ENCODE measurements at regions not wholly inside any gene's neighbourhood (a gene's known extent, or its start where the extent isn't known, plus 50 kb on each side); places are given as distances from the start of the nearest gene placed in this dataset.

- TF ChIP-seq POLR2A (IDR thresholded peaks at IDR 0.05; ENCODE audit: low read depth, low read length) (no peak), POLR2AphosphoS5 (IDR thresholded peaks at IDR 0.05; ENCODE audit: low read depth, low read length) (no peak), TAF1 (IDR thresholded peaks at IDR 0.05; ENCODE audit: low read depth, low read length) (no peak), PAX5 (IDR thresholded peaks at IDR 0.05; ENCODE audit: insufficient read depth, low read length, severe bottlenecking) (no peak), SPI1 (IDR thresholded peaks at IDR 0.05; ENCODE audit: low read depth, low read length) (no peak), POU2F2 (IDR thresholded peaks at IDR 0.05; ENCODE audit: low read depth, low read length) (no peak)
These were observed 213.4 kb downstream of the CYB561 start for GRCh38 chr17:63232565-63233310.
